Endothelial cell of umbilical vein (primary cell): ENCODE measurements at regions not wholly inside any gene's neighbourhood (a gene's known extent, or its start where the extent isn't known, plus 50 kb on each side); places are given as distances from the start of the nearest gene placed in this dataset.

ENCODE experiments used
- BruUV-seq: library from RNA; stranded (reverse); fragments of 400-500 nt; replicated peaks from 2 replicates; lab custom pipeline; 2021; lab: Mats Ljungman, UMichigan
- CTCF ChIA-PET: fragments of 300-600, 350-600 bp; sonication (Branson Sonifier 250); formaldehyde crosslinking; loops from one replicate; lab custom pipeline; 2021; ENCODE audit warnings: antibody characterized with exemption, inconsistent platforms; lab: Charles Lee
- POLR2A ChIA-PET: fragments of 300-600, 350-600 bp; sonication (Branson Sonifier 250); formaldehyde crosslinking; loops from one replicate; lab custom pipeline; 2021; ENCODE audit warnings: antibody characterized with exemption, inconsistent platforms; lab: Charles Lee
- DNase-seq: peaks from one replicate; pipeline ENCODE4 v3.0.0-alpha.2; 2011; ENCODE audit warnings: low read depth, low spot score
- FAIRE-seq: peaks from 2 replicates; lab custom pipeline; 2011; peaks lifted over from hg19 to GRCh38; lab: Jason Lieb, UNC
- H2AFZ ChIP-seq: 2 replicates; pipeline ENCODE4 v1.6.0; 2012; ENCODE audit warnings: low read depth, low read length, control low read depth, inconsistent platforms
- H3K27ac ChIP-seq: 2 replicates; pipeline ENCODE4 v1.5.1; 2011; ENCODE audit warnings: low read depth, mild to moderate bottlenecking, control low read depth, low read length, moderate library complexity; ENCODE audit not compliant: insufficient read depth
- H3K27me3 ChIP-seq, 2 experiments: 2 replicates each; pipeline versions ENCODE4 v1.6.0 to v1.6.1; 2011; ENCODE audit warnings: low read length in 2 of 2, mixed read lengths in 1 of 2; ENCODE audit not compliant: control insufficient read depth in 2 of 2, insufficient read depth in 2 of 2
- H3K36me3 ChIP-seq, 2 experiments: 2 replicates in 1 of 2; 3 replicates in 1 of 2; pipeline ENCODE4 v1.5.1; 2011; ENCODE audit warnings: low read length in 2 of 2, mild to moderate bottlenecking in 1 of 2, moderate library complexity in 1 of 2; ENCODE audit not compliant: control insufficient read depth in 2 of 2, insufficient read depth in 2 of 2; ENCODE audit errors: extremely low read depth in 1 of 2
- H3K4me1 ChIP-seq: 3 replicates; pipeline ENCODE4 v1.5.1; 2011; ENCODE audit warnings: mild to moderate bottlenecking, low read length; ENCODE audit not compliant: control insufficient read depth, insufficient read depth; ENCODE audit errors: extremely low read depth
- H3K4me2 ChIP-seq: 2 replicates; pipeline ENCODE4 v1.6.1; 2011; ENCODE audit warnings: low read length, control low read depth, mixed read lengths; ENCODE audit not compliant: insufficient read depth
- H3K4me3 ChIP-seq, 3 experiments: fragments of 200-600 bp in 1 of 3; sonication (generic), shearing (Covaris generic) in 1 of 3; replicated peaks in 1 of 3; 2 replicates each; pipeline ENCODE4 v1.5.1; 2011 to 2016; ENCODE audit warnings: control low read depth in 3 of 3, low read length in 3 of 3, mild to moderate bottlenecking in 2 of 3, inconsistent platforms in 1 of 3, low read depth in 1 of 3, moderate library complexity in 1 of 3; ENCODE audit not compliant: insufficient read depth in 1 of 3
- H3K79me2 ChIP-seq: 2 replicates; pipeline ENCODE4 v1.6.0; 2012; ENCODE audit warnings: low read length, inconsistent platforms; ENCODE audit not compliant: control insufficient read depth, insufficient read depth
- H3K9ac ChIP-seq: replicated peaks from 2 replicates; pipeline ENCODE3; 2011; ENCODE audit warnings: low read length, control low read depth; ENCODE audit not compliant: insufficient read depth; ENCODE audit errors: extremely low read depth
- H3K9me1 ChIP-seq: replicated peaks from 3 replicates; pipeline ENCODE4 v1.6.0; 2011; ENCODE audit warnings: mild to moderate bottlenecking, low read length; ENCODE audit not compliant: control insufficient read depth, insufficient read depth; ENCODE audit errors: extremely low read depth
- H3K9me3 ChIP-seq: replicated peaks from 2 replicates; pipeline ENCODE4 v1.5.1; 2012; ENCODE audit warnings: low read length, inconsistent platforms; ENCODE audit not compliant: control insufficient read depth, insufficient read depth
- H4K20me1 ChIP-seq: replicated peaks from 2 replicates; pipeline ENCODE3; 2011; ENCODE audit warnings: mild to moderate bottlenecking, low read length; ENCODE audit not compliant: control insufficient read depth, insufficient read depth; ENCODE audit errors: extremely low read depth
- CTCF ChIP-seq, 2 donors: IDR thresholded peaks; 1 replicate in 1 of 2; 2 replicates in 1 of 2; pipeline ENCODE4 v1.5.1; 2011; ENCODE audit warnings: low read length in 2 of 2, mild to moderate bottlenecking in 2 of 2, moderate library complexity in 2 of 2, control low read depth in 1 of 2, inconsistent platforms in 1 of 2, low read depth in 1 of 2; ENCODE audit not compliant: insufficient read depth in 1 of 2; ENCODE audit errors: extremely low read depth in 1 of 2
- EZH2 ChIP-seq: IDR thresholded peaks from 2 replicates; pipeline ENCODE4 v1.6.1; 2012; ENCODE audit warnings: borderline replicate concordance, low read depth, mild to moderate bottlenecking, moderate library complexity, low read length, inconsistent platforms; ENCODE audit not compliant: severe bottlenecking
- FOS ChIP-seq: IDR thresholded peaks from 2 replicates; pipeline ENCODE4 v1.6.1; 2011; ENCODE audit warnings: mild to moderate bottlenecking, low read length, moderate library complexity, borderline replicate concordance; ENCODE audit not compliant: insufficient read depth
- GATA2 ChIP-seq: IDR thresholded peaks from 2 replicates; pipeline ENCODE4 v1.7.0; 2011; ENCODE audit warnings: low read depth, mild to moderate bottlenecking, moderate library complexity, mixed read lengths, low read length; ENCODE audit not compliant: insufficient read length, insufficient read depth
- JUN ChIP-seq: IDR thresholded peaks from 2 replicates; pipeline ENCODE4 v1.6.1; 2011; ENCODE audit warnings: borderline replicate concordance, low read depth; ENCODE audit not compliant: insufficient read length, insufficient read depth
- MAX ChIP-seq: IDR thresholded peaks from 2 replicates; pipeline ENCODE4 v1.6.1; 2011; ENCODE audit not compliant: insufficient read depth, insufficient read length
- MYC ChIP-seq: IDR thresholded peaks from one replicate; pipeline ENCODE4 v1.6.1; 2011; ENCODE audit warnings: mild to moderate bottlenecking, low read depth, low read length
- POLR2A ChIP-seq: IDR thresholded peaks from 2 replicates; pipeline ENCODE4 v1.6.1; 2012; ENCODE audit warnings: low read depth, mild to moderate bottlenecking, control low read depth, low read length
- POLR2AphosphoS5 ChIP-seq: IDR thresholded peaks from 2 replicates; pipeline ENCODE4 v1.6.1; 2012; ENCODE audit warnings: low read depth, mild to moderate bottlenecking, control low read depth, low read length, moderate library complexity; ENCODE audit not compliant: insufficient read depth
- dilution Hi-C: fragments of 300-500 bp; cut with MboI; formaldehyde crosslinking; loops from one replicate; pipeline ENCODE4 v1.15.0; 2019; ENCODE audit warnings: low sequenced_read_pairs; ENCODE audit not compliant: extremely low pct_ligation_motif_present
- intact Hi-C: fragments of 100-400 bp; cut with micrococcal nuclease; formaldehyde crosslinking; loops from one replicate; pipeline ENCODE4 v1.10.0; 2022

- CTCF ChIA-PET = no interaction called here
- Histone ChIP-seq H3K27me3 (no peaks in the 10 kb centered on the region), H4K20me1 (no peaks in the 10 kb centered on the region), H3K9ac (no peak overlapping the region), H3K4me3 (no peak overlapping the region), H3K27ac (no peak overlapping the region), H3K4me2 (no peak overlapping the region), H3K9me3 (peaks cover 6% of the 10 kb centered on the region), H3K79me2 (no peaks in the 10 kb centered on the region), H3K36me3 (no peaks in the 10 kb centered on the region), H3K4me1 (no peaks in the 10 kb centered on the region), H3K9me1 (no peaks in the 10 kb centered on the region), H2AFZ (no peak overlapping the region)
- TF ChIP-seq MAX (no peak), GATA2 (no peak), JUN (no peak), FOS (no peak), POLR2A (no peak), MYC (no peak), CTCF (IDR thresholded peaks at IDR 0.05; ENCODE audit: extremely low read depth in 1 of 2, insufficient read depth in 1 of 2, low read depth in 1 of 2, low read length in 2 of 2) (no peak), EZH2 (no peak), POLR2AphosphoS5 (no peak)
- no peak for DNase-seq
- FAIRE-seq = no peak
- intact Hi-C loops = no loop called here
- BruUV-seq = no TSS peak
- dilution Hi-C loops = no loop called here
- POLR2A ChIA-PET = no interaction called here
Measured at GRCh38 chr13:85910962-85911361, 111.7 kb upstream of the SLITRK6 start.
